AG08396 (cell line): ENCODE measurements at regions not wholly inside any gene's neighbourhood (a gene's known extent, or its start where the extent isn't known, plus 50 kb on each side); places are given as distances from the start of the nearest gene placed in this dataset.

ENCODE experiments used
- DNase-seq: peaks from one replicate; pipeline ENCODE4 v3.0.0; 2012; ENCODE audit warnings: low spot score, mixed read lengths

DNA sequence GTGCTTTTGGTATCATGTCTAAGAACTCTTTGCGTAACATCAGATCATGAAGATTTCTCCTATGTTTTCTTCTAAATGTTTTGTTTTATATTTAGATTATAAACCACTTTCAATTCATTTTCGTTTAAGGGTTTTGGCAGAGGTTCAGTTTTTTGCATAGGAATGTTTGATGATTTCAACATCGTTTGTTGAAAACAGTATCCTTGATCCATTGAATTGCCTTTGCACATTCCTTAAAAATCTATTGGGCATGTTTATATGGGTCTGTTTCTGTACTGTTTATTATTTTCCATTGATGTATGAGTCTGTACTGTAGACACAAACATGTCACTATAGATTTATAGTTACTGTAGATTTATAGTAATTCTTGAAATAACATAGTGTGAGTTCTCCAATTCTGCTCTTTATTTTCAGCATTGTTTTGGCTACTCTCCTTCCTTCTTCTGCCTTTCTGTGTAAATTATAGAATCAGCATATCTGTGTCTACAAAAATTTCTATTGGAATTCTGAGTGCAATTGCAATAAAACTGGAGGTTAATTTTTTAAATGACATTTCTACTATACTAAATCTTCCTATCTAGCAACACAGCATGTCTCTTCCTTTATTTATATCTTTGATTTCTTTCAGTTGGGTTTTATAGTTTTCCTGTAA lies 374.0 kb downstream of the SV2B start:
- no peak for DNase-seq

DNA sequence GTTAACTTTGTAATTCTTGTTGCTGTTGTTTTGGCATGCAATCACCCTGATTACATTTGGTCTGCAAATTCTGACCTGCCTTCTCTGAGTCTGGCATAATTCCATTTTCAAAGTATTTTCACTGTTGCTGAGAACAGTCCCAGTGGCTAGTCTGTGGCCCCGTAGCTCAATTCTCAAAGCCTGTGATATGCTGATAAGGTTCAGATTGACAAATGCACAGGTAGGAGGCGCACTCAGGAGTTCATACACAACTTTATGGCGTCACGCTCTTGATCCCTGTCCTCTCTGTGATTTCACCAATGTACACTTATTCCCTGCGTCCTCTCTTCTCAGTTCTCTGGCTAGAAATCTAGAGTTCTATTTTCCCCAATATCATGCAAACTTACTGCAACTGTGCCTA lies 376.6 kb upstream of the SLCO3A1 start:
- DNase-seq = no peak

DNA sequence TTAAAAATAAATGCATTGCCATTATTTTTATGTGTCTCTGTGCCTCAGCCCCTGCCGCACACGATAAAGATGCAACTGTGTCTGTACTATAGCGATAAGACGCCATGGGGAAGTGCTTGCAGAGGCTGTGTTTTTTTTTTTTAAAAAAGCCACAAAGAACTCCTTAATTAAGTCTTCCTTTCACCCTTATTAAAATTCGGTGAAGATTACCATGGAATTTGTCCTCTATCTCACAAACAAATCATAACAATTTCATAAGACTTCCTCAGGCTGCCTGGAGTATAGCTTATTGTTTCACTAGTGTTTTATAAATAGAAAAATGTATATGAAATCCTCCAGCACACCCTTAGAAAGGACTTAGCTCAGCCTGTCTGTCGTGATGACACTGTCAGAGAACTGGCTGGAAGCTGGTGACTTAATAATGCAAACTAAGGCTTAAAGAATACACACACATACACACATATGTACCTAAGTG lies 374.8 kb upstream of the SLCO3A1 start:
- DNase-seq = no peak

DNA sequence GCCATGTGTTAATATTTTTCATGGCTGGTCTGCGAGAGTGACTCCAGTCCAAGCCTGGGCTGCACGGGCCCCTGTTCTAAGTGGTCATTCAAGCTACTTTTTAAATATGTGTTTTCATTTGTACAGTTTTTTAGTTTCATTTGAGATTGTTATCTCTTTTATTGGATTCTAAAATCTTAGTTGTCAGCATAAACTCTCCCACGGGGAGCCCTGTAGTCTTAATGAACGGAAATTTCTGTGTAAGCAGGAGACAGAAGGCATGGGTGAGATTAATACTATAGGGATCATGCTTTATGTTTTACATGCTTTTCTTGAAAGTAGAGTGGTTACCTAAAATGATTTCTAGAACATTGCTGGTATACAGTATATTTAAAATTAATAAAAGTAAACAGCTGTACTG lies 373.1 kb upstream of the SLCO3A1 start:
- no peak for DNase-seq

DNA sequence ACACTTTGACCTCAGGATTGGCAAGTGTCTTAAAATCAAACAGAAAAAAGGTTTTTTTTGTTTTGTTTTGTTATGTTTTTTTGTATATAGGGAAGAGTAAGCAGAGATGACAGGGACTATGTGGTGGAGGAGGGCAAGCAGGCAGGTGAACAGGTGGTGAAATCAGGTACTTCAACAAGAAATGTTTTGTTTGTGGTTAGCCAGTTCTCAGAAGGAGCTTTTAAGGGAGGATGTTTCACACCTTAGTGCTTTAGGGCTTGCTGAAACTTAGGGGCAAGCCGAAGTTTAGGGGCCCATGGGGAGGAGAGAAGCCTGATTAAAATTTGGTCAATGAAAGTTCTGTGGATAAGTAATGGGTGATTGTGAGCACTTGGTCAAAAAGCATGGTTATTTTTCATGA lies 370.7 kb upstream of the SLCO3A1 start:
- no peak for DNase-seq

DNA sequence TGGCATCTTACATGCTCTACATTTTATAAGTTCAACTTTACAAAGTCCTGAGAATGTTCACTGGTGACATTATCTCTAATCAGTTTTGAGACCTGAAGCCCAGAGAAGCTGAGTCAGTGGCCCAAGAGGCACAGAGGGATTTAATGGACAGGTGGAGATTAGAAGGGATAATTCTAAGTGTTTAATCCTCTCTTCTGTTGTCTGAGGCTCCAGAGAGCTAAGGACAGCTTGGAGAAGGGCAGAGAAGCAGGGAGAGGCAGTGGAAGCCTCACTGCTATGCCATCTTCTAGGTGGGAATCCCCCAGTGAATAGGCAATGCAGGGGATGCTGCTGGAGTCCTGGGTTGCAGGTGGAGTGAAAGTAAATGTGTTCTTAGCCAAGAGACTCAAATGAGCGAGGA lies 369.4 kb upstream of the SLCO3A1 start:
- DNase-seq = no peak

DNA sequence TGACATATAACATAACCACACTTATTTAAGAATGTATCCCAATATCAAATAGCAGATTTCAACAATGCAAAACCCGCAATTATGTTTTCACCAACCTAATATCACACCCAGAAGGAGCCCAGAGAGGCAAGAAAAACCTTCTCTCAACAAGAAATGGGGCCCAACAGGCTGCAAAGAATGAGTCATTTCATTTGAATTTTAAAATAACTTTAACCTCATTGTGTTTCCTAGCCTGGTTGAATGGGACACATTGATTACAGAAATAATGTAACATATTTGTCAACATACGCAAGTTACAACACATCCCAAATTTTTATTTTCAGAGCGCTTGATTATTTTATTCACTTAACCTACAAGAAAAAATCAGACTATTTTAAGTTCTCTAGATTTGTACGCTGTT lies 365.1 kb upstream of the SLCO3A1 start:
- no peak for DNase-seq

DNA sequence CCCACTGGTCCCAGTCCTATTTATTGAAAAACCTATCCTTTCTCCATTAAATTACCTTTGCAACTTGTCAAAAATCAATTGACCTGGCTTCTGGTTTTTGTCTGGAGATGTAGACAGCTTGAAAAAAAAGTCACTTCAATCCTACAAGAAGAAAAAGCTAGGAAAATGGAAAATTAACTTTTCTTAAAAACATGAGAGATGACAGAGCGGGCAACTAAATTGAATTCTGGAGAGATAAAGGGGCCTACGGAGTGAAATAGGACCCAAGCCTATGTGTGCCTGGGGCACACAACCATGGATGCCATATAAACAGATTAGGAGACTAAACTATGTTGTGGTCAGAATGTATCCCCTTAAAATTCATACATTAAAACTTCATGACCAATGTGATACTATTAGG lies 363.3 kb upstream of the SLCO3A1 start:
- DNase-seq = no peak

DNA sequence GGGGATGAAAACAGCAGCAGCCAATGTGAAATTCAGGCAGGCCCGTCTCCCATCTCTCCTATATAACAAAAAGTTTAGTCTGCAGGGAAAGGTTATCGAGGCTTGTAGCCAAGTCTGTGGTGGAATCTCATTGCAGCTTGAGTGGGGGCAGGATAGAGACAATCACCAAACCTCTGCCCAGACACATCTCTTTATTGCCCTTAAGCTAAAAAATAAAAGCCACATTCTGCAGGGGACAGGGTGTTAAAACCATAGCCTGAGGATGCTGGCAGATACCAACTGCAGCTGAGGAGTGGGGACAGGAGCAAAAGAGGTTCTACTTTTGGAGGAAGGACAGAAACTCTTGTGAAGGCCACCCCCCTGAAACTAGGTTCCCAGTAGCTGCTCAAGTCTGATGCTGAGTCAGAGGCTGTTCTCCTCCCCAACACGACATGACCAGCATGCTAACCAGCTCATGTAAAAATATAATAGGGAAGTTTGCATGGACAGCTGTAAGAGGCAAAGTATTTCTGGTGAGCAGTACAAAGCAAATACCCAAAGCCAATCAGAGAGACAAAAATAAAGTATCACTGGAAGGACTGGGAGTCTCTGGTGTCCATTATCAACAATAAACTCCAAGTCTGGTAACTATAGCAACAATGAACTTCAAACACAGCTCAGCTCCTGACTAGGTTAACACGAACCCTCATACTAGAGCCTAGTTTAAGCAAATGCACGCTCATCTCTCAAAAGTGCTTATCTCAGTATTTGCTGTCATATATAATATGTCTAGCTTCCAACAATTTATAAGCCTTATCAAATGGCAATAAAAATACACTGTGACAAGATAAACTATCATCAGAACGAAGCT lies 362.2 kb upstream of the SLCO3A1 start:
- no peak for DNase-seq

DNA sequence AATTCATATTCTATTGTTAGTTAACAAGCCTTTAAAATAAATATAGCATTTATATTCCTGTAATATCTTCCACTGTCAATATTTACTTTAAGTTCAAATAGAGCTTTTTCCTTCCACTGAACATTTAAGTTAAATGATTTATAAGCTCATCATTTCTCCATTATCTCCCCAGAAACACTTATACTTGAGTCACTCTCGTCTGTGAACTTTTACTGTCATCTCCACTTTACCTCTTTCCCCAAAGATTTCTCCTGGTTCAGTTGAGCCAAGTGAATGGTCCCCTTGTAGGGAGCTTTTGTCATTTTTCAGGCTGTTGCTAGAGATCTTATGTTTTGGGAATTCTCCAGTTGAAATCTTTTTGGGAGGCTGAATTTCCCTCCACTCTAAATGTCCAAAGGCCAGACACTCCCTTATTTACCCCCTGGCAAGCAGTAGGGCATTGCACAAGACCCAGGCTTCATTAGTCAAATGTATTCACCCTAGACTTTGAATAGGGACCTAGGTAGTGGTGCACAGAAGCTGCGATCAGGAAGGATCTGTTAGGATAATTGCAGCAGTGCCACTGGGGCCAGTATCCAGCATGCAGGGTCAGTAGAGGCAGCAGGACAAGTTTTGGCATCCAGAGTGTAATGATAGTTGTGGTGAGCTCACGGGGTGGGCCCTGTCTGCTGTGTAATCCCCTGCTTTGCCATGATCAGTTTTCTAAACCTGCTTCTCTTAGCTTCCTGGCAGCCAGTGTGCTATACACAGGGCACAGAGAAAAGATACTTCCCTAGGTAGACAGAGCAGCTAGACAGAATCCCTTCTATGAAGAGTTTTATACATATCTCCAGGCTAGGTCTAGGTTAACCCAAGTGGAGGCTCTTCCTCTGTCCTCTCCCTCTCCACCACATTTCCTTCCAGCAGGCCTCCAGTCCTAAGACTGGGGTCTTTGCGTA lies 356.5 kb upstream of the SLCO3A1 start:
- DNase-seq = no peak

DNA sequence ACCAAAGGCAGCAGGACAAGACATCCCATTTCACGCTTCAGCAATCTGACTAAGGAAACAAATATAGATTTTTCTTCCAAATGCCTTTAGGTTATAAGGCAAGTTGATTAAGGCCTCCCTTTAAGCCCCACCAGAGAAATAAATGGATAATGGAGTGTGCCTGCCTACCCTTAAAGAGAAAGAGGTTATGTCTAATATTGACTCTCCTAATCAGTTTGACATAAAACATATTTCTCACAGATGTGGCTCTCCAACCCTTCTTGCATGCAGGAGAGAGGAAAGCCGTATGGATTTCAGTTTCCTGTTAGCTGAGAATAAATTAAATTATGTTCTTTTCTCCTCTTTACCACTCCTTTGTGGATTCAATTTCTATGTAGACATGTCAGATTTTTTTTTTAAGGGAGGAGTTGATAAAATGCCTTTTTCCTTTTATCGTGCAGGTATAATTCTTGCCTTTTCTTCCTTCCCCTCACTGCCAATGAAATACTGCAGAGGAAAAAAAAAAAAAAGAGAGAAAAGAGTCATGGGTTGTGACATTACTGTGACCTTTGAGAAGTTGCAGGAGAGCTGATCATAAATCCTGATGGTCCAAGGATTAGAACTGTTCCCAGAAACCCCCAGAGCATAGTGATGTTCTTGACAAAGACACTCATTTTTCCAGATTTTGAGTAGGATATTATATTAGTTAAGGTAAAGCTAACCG lies 355.3 kb upstream of the SLCO3A1 start:
- no peak for DNase-seq

DNA sequence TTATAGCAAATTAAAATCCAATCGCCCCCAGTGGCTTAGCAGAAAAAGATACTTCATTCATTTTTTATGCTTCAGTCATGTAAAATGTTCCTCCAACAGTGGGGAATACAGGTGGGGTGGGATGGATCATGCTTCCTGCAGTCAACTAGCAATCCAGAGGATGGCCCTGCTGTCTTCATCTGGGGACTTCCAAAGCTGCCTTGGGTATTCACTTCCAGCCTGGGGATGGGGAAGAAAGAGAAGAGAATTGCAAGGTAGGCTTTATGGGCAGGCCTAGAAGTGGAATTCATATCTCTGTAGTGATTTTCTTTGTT lies 354.8 kb upstream of the SLCO3A1 start:
- DNase-seq = no peak

DNA sequence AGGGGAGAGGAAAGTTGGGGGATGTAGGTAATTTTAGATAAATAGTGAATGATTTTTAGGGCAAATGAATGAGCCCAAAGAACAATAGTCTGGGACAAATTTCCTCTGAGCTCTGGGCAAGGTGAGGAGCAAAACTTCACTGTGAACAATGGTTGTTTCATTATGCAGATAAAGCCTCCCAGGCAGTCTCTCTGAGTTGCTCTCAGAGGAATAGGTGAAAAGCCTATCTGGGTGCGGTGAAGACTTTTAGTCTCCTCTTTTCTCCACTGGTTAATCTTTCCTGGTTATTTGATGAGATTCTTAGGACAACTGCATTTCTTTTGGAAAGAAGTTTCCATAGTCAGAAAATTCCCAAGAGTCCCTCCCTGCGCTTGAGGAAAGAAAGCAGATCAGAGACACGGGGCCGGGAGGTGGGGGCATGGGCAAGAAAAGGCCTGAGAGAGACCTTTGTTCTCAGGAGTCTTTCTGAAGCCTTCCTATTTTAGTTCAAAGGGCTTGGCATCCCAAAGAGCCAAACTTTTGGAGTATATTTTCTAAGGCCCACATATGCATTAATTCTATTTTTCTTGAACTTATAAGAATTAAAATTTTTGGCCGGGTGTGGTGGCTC lies 353.6 kb upstream of the SLCO3A1 start:
- DNase-seq = no peak

DNA sequence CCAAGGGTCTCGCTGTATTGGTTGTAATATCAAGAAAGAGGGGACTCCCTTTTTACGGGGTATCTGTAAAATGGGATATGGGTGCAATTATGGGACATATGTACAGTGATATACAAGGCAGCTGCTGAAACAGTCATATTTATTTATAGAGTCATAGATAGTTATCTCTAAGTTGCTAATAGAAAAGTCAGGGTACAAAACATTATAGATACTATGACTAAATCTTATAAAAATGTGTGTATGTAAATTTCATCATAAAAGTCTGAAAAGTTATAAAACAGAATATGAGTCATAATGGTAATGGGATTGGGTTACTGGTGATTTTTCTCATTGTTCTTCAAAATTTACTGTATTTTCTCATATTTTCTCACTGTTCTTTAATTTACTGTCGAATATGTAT lies 344.9 kb upstream of the SLCO3A1 start:
- DNase-seq = no peak

DNA sequence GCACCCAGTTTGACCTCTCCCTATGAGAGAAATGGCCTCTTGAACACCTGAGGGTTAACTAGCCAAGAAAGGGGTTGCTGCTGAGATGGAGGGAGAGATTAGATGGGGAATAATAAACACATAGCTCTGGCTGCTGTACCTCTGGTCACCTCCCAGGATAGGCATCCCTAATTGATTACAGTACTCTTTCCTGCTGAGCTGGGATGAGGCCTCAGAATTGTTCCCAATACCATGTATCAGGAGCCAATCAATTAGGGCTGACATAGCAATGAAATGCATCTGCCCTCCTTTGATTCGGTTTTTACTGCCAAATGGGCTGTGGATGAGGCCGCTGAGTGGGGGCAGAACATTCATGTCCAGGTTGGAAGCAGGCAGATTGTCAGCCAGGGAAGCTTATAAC lies 339.4 kb upstream of the SLCO3A1 start:
- no peak for DNase-seq

DNA sequence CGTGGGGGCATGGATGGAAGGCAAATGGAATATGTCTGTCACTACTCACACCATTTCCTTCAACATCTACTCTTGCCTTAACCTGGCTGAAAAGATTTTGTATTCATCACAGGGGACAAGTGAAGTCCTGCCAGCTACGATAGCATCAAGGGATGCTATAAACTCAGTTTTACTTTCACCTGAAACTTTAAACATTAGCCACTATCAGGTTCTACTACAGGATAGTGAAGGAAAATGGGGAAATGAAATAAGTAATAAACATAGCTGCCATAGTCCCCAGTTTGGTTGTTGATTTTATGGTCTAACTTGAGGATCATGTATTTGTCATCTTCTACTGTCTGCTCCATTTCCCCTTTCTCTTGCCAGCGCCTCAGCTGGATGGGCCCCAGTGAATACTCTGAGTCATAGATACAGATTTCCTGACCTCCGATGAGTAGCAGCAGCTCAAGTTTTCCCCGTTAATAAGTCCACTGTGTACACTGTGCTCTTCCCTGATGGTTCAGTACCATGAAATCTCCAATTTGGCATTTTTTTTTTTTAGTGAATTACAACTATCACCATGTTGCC lies 338.2 kb upstream of the SLCO3A1 start:
- peak; percentile 66 for DNase-seq

DNA sequence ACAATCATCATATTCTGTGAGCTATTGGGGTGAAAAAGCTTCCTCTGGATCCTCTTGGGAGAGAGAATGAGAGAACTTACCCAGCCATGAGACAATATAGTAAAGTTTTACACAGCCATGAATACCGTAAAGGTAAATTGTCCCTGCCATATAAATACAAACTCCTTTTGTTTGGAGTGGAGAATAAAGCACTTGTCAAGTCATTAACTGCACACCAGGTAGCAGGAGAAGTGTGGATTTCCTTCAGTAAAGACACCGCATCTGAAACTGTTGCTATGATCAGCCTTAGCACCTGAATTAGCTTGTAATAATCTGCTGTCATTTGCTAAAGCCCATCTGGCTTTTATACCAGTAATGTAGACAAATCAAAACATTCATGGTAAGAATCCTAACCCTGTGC lies 336.6 kb upstream of the SLCO3A1 start:
- DNase-seq = no peak

DNA sequence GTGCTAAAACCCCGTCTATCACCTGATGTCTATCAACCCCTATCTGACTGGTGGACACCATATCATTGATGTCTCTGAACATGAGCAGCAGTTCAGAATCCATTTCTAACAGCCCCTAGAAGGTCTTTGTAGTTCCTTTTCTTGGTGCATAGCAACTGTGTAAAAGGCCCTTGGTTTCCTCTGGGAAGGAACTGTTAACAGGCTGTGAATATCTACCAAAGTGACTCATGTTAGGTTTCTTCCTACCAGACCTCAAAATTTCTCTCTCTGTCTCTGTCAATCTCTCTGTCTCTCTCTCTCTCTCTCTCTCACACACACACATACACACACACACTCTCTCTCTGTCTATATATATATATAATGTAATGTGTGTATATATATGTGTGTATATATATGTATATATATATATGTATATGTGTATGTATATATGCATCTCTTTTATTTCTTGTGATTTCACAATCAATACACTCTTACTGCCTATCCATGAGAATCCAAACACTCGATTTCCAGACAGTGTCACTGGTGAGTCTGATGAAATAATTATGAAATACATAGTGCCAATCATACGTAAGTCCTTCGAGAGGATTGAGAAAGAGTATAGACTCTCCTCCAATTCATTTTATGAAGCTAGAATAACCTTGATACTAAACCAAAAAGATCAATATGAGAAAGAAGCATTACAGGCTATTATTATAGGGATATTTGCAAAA lies 335.9 kb upstream of the SLCO3A1 start:
- no peak for DNase-seq

DNA sequence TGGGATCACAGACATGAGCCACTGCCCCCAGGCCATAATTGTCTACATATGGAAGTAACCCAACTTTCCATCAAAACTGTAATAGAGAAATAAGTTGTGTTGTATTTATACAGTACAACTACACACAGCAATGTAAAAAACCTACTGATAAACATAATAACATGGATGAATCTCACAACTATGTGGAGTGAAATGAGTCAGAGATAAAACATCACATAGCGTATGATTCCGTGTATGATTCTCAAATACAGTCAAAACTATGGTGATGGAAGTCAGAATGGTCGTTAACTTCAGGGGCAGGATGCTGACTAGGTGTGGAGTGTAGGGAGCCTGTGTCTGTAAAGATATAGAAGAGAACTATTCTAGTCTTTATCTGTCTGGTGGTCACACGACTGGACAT lies 332.7 kb upstream of the SLCO3A1 start:
- DNase-seq = no peak

DNA sequence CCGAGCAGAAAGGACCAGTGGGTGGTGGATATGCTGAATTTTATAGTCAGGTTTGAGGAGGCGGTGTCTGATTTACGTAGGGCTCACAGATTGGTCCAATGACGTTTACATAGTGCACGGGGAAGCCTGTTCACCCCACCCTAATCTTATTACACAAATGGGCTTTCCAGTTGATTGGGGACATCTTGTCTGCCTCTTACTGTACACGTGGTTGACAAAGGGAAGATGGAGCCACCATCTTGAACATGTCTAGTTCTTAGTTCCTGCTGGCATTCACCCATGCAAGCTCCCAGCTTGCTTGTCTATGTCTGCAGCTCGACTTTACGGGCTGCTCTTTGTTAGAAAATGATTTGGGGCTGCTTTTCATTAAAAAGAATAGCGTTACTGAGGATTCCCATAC lies 332.0 kb upstream of the SLCO3A1 start:
- no peak for DNase-seq

DNA sequence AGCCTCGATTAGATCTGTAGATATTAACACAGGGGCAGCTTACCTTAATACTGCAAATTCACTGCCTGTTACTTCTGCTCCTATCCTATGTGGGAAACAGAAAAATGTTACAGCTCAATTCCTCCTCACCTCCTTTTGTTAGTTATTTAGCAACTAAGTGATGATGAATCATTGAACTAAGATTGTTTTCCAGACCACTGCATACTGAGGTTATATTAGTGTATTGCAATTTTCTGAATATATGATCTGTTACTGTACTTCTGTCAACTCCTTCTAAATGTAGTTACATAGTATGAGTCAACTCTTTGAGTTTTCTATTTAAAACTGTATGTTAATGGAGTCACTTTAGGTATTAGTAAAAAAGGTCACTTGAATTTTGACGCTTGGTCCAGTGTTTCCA lies 331.5 kb upstream of the SLCO3A1 start:
- DNase-seq = no peak
